ENCODE measurements at regions not wholly inside any gene's neighbourhood (a gene's known extent, or its start where the extent isn't known, plus 50 kb on each side); places are given as distances from the start of the nearest gene placed in this dataset.

DNA sequence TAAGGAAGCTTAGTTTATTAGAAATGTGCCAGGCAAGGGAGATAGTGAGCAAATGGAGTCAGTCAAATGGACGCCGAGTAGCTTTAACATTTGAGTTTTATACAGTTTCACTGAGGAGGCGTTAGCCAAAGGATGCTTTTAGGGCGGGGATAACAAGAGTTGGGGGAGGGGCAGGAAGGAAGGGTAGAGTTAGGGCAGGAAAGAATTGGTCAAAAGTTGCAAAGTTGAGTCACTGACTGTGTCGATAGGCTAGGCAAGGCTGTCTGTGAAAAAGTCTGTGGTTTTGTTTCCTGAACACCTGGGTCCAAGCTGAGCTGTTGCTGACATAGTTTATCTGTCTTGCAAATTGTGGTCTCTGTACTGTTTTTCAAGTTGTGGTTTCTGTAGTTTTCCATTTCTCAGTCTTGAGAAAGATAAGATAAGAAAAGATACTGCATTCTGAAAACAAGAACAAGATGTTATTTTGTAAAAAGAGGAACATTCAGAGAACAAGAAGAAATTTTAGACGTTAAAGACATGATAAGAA is 62.6 kb upstream of the RESF1 start:
- peaks cover 16% of the 10 kb centered on the region for H3K9me3 Mint-ChIP-seq (ENCODE audit: insufficient read depth)
- Histone ChIP-seq H3K4me2 (replicated peaks; ENCODE audit: low read depth, low read length, poor library complexity, severe bottlenecking) (peak overlapping the region; percentile 68), H3K79me2 (ENCODE audit: control insufficient read depth, insufficient read depth, low read length) (peaks cover 5% of the 10 kb centered on the region), H3K36me3 (replicated peaks in 1 of 2; ENCODE audit: control extremely low read depth in 1 of 2, control insufficient read depth in 1 of 2, extremely low read depth in 1 of 2, insufficient read depth in 2 of 2, low read length in 1 of 2) (no peaks in the 10 kb centered on the region), H3K9me3 (ENCODE audit: control extremely low read depth in 1 of 3, control insufficient read depth in 2 of 3, insufficient read depth in 1 of 3, low read length in 2 of 3) (peaks cover 3 to 87% (median 50%) of the 10 kb centered on the region in 3 donors), H3K27me3 (replicated peaks in 1 of 4; ENCODE audit: control extremely low read depth in 1 of 4, control insufficient read depth in 3 of 4, insufficient read depth in 4 of 4, low read length in 3 of 4) (no peaks in the 10 kb centered on the region), H3K4me3 (ENCODE audit: control extremely low read depth in 1 of 5, extremely low read depth in 1 of 5, insufficient read depth in 1 of 5, low read depth in 2 of 5, low read length in 4 of 5) (peak overlapping the region in 2 of 5 experiments; percentile 11 to 60), H2AFZ (ENCODE audit: insufficient read depth, low read depth, low read length, poor library complexity, severe bottlenecking) (peak overlapping the region; percentile 56), H3K9ac (ENCODE audit: low read length) (peak overlapping the region; percentile 47), H3K4me1 (ENCODE audit: control insufficient read depth in 2 of 2, insufficient read depth in 2 of 2, low read length in 2 of 2) (peaks cover 42 to 55% of the 10 kb centered on the region in 2 donors), H4K20me1 (ENCODE audit: control insufficient read depth, insufficient read depth, low read length, poor library complexity, severe bottlenecking) (no peaks in the 10 kb centered on the region), H3K27ac (ENCODE audit: low read length in 2 of 2) (peak overlapping the region; percentile 89 to 96)
- ChIA-PET POLR2A (interaction anchor here (0.6 to 3.3 kb wide), 24 partner anchors 9 to 243 kb away, joined by 3 to 44 read pairs (median 4); partner anchors contain the start of genes AMN1, ETFBKMT and RESF1), CTCF (interaction anchor here (0.6 to 2.8 kb wide), 17 partner anchors 9 to 416 kb away, joined by 3 to 9 read pairs (median 4); partner anchors contain the start of genes ETFBKMT and RESF1)
- 0% methylated on average over 5 of the region's 6 CpGs for WGBS (ENCODE audit: insufficient coverage)
- ATAC-seq (ENCODE audit: low read depth): peak; percentile 91
- H3K27ac Mint-ChIP-seq: peak overlapping the region; percentile 91
- H3K4me3 Mint-ChIP-seq: peak overlapping the region; percentile 72
- H3K4me1 Mint-ChIP-seq: peaks cover 52% of the 10 kb centered on the region
- H3K27me3 Mint-ChIP-seq: no peaks in the 10 kb centered on the region
- TF ChIP-seq, protein P1, sequence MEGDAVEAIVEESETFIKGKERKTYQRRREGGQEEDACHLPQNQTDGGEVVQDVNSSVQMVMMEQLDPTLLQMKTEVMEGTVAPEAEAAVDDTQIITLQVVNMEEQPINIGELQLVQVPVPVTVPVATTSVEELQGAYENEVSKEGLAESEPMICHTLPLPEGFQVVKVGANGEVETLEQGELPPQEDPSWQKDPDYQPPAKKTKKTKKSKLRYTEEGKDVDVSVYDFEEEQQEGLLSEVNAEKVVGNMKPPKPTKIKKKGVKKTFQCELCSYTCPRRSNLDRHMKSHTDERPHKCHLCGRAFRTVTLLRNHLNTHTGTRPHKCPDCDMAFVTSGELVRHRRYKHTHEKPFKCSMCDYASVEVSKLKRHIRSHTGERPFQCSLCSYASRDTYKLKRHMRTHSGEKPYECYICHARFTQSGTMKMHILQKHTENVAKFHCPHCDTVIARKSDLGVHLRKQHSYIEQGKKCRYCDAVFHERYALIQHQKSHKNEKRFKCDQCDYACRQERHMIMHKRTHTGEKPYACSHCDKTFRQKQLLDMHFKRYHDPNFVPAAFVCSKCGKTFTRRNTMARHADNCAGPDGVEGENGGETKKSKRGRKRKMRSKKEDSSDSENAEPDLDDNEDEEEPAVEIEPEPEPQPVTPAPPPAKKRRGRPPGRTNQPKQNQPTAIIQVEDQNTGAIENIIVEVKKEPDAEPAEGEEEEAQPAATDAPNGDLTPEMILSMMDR (IDR thresholded peaks at IDR 0.05): no peak
- TF ChIP-seq EZH2 (IDR thresholded peaks at IDR 0.05; ENCODE audit: borderline replicate concordance, insufficient read depth, low read depth, low read length, poor library complexity, severe bottlenecking): no peak
- DNase-seq: peak; percentile 96
- intact Hi-C loops (cut with micrococcal nuclease): loop anchor here (1.0 to 2.0 kb wide), 12 partner anchors 9 to 237 kb away; partner anchors contain the start of genes AMN1, ETFBKMT and RESF1

Measured in B cell (primary cell).